Erythroblast (primary cell): ENCODE measurements at regions not wholly inside any gene's neighbourhood (a gene's known extent, or its start where the extent isn't known, plus 50 kb on each side); places are given as distances from the start of the nearest gene placed in this dataset.

Source experiments
- GATA1 ChIP-seq: IDR thresholded peaks from 2 replicates; pipeline ENCODE4 v1.6.1; 2011; ENCODE audit warnings: low read depth, mild to moderate bottlenecking, control low read depth, low read length, moderate library complexity
- POLR2A ChIP-seq: IDR thresholded peaks from 2 replicates; pipeline ENCODE4 v1.6.1; 2011; ENCODE audit warnings: mild to moderate bottlenecking, low read length

DNA sequence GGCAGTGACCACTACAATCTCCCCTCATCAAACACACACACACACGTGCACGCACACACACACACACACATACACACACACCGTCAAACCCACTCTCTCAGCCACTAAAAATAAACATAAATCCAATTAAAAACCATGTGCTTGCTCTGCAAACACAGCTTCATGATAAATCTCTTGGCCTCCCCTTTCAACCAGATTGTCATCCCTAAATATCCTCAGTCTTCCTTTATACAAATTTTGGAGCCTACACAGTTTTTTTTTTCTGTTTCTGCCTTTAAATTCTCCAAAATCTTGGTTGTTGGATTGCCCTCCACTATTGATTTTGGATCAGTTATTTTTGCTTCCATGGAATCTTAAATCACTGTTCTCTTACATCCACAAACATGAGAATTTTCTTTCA lies 245.6 kb downstream of the SATB1 start:
- TF ChIP-seq POLR2A, result no peak
- TF ChIP-seq GATA1, result no peak
